MM.1S (cell line): ENCODE measurements at regions not wholly inside any gene's neighbourhood (a gene's known extent, or its start where the extent isn't known, plus 50 kb on each side); places are given as distances from the start of the nearest gene placed in this dataset.

ENCODE experiments used
- DNase-seq: peaks from one replicate; pipeline ENCODE4 v3.0.0-alpha.2; 2015
- H2AFZ ChIP-seq: fragments of 300-600 bp; sonication (generic); 2 replicates; pipeline ENCODE4 v1.6.0; 2016; ENCODE audit warnings: antibody characterized with exemption, low read length
- H3F3A ChIP-seq: fragments of 300-600 bp; sonication (generic); 2 replicates; pipeline ENCODE4 v1.6.1; 2016; ENCODE audit warnings: mild to moderate bottlenecking, antibody characterized with exemption, low read length, moderate library complexity, mixed read lengths; ENCODE audit not compliant: insufficient read depth
- H3K27ac ChIP-seq: fragments of 300-600 bp; sonication (generic); 2 replicates; pipeline ENCODE4 v1.5.1; 2016; ENCODE audit warnings: mild to moderate bottlenecking, low read length
- H3K27me3 ChIP-seq: fragments of 300-600 bp; sonication (generic); replicated peaks from 2 replicates; pipeline ENCODE4 v1.6.0; 2016; ENCODE audit warnings: low read length; ENCODE audit not compliant: insufficient read depth
- H3K36me3 ChIP-seq: fragments of 300-600 bp; sonication (generic); replicated peaks from 2 replicates; pipeline ENCODE4 v1.6.1; 2016; ENCODE audit warnings: mild to moderate bottlenecking, low read length, mixed read lengths; ENCODE audit not compliant: insufficient read depth
- H3K4me1 ChIP-seq: fragments of 300-600 bp; sonication (generic); 2 replicates; pipeline ENCODE4 v1.6.1; 2016; ENCODE audit warnings: low read length, mixed read lengths
- H3K4me2 ChIP-seq: fragments of 300-600 bp; sonication (generic); 2 replicates; pipeline ENCODE4 v1.6.0; 2016; ENCODE audit warnings: low read depth, low read length
- H3K4me3 ChIP-seq: fragments of 300-600 bp; sonication (generic); 2 replicates; pipeline ENCODE4 v1.5.1; 2016; ENCODE audit warnings: low read length, mixed read lengths
- H3K79me2 ChIP-seq: fragments of 300-600 bp; sonication (generic); 2 replicates; pipeline ENCODE4 v1.6.1; 2016; ENCODE audit warnings: mixed run types, low read length, mixed read lengths
- H3K9ac ChIP-seq: fragments of 300-600 bp; sonication (generic); 2 replicates; pipeline ENCODE4 v1.6.1; 2016; ENCODE audit warnings: low read length, mixed read lengths
- H3K9me2 ChIP-seq: fragments of 300-600 bp; sonication (generic); replicated peaks from 2 replicates; pipeline ENCODE4 v1.6.1; 2016; ENCODE audit warnings: mild to moderate bottlenecking, low read length, mixed read lengths; ENCODE audit not compliant: insufficient read depth
- H3K9me3 ChIP-seq: fragments of 300-600 bp; sonication (generic); replicated peaks from 2 replicates; pipeline ENCODE4 v1.6.1; 2016; ENCODE audit warnings: mild to moderate bottlenecking, low read length, mixed read lengths; ENCODE audit not compliant: insufficient read depth
- H4K20me1 ChIP-seq: fragments of 300-600 bp; sonication (generic); 2 replicates; pipeline ENCODE4 v1.6.1; 2016; ENCODE audit warnings: mild to moderate bottlenecking, low read length, moderate library complexity, mixed read lengths; ENCODE audit not compliant: insufficient read depth
- CTCF ChIP-seq: fragments of 300-600 bp; sonication (generic); IDR thresholded peaks from 2 replicates; pipeline ENCODE4 v1.5.1; 2016; ENCODE audit warnings: antibody characterized with exemption, low read length, mixed read lengths
- EZH2 ChIP-seq: fragments of 300-600 bp; sonication (generic); optimal IDR thresholded peaks from 2 replicates; pipeline ENCODE3; 2017; ENCODE audit warnings: low read depth, mild to moderate bottlenecking, antibody characterized with exemption, low read length, mixed read lengths
- EZH2phosphoT487 ChIP-seq: fragments of 300-600 bp; sonication (generic); IDR thresholded peaks from 2 replicates; pipeline ENCODE4 v1.6.1; 2018; ENCODE audit warnings: antibody characterized with exemption, low read length

GRCh38 chr6:122116119-122116834 is 283.2 kb upstream of the HSF2 start:
- Histone ChIP-seq H4K20me1 (no peaks in the 10 kb centered on the region), H3K9me2 (no peaks in the 10 kb centered on the region), H3K9me3 (no peaks in the 10 kb centered on the region), H3K36me3 (no peaks in the 10 kb centered on the region), H3F3A (no peaks in the 10 kb centered on the region), H3K27me3 (no peaks in the 10 kb centered on the region), H3K4me3 (no peak overlapping the region), H2AFZ (no peak overlapping the region), H3K4me2 (no peak overlapping the region), H3K27ac (no peak overlapping the region), H3K9ac (no peak overlapping the region), H3K79me2 (no peaks in the 10 kb centered on the region), H3K4me1 (no peaks in the 10 kb centered on the region)
- TF ChIP-seq EZH2phosphoT487 = no peak
- DNase-seq = no peak

DNA sequence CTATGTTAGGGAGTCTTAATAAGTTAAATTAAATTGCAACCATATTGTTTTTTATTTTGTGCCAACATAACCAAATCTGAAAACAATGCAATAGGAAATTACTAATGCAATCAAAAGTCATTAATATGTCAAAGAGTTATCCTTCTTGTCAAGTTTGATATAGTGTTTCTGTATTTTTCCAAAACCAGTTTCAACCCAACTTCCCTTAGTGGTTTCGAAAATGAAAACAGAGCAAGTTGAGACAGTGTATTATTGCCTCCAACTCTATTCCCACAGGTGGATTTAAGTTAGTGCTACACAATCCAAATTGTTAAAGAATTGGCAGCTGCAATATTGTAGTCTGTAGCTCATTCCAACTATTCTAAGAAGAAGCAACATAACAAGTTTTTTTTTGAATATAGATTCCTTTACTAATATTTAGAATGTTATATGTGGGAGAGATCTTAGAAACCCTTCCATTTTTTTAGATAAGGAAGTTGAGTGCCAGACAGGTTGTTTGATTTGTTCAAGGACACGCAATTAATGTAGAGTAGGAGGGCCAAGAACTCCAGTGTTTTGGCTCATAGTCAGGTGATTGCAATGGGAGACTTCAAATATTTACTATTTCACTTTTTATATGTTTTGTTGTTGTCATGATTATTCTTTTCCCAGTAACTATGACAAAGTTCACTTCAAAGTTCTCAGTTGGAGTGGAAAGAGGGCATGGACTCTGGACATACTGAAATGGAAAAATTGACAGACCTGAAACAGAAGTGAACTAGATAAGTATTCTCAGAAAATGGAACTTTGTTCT is 282.4 kb upstream of the HSF2 start:
- Histone ChIP-seq H3K79me2 (no peaks in the 10 kb centered on the region), H2AFZ (no peak overlapping the region), H3K9ac (no peak overlapping the region), H3K4me3 (no peak overlapping the region), H4K20me1 (no peaks in the 10 kb centered on the region), H3K27ac (no peak overlapping the region), H3K4me1 (no peaks in the 10 kb centered on the region), H3K27me3 (no peaks in the 10 kb centered on the region), H3F3A (no peaks in the 10 kb centered on the region), H3K9me2 (no peaks in the 10 kb centered on the region), H3K36me3 (no peaks in the 10 kb centered on the region), H3K9me3 (no peaks in the 10 kb centered on the region), H3K4me2 (no peak overlapping the region)
- DNase-seq = no peak
- TF ChIP-seq EZH2 (no peak), EZH2phosphoT487 (no peak), CTCF (no peak)

DNA sequence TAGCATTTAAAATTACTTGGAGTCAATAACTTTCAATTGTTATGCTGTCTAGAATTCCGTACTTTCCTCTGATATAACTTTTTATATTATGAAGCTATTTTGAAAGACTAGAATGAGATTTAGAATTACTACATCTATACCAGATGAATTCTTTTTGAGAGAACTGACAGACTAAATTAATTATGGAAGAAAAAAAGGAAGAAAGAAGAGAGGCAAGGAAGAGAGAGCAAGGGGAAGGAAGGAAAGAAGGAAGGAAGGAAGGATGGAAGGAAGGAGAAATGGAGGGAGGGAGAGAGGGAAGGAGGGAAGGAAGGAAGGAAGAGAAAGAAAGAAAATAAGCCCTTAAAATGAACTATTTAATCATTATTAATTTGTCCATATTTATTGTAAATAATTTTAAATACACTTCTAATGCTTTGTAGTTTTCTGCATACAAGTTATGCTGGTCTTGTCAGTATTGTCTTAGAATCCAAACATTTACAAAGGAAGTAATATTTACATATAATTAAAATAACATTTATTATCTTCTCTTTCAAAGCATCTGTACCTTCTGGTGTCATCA is 280.4 kb upstream of the HSF2 start:
- H3K9ac ChIP-seq = no peak overlapping the region
- H3K4me2 ChIP-seq = no peak overlapping the region
- no peaks in the 10 kb centered on the region for H3K4me1 ChIP-seq
- no peaks in the 10 kb centered on the region for H3K9me3 ChIP-seq
- H2AFZ ChIP-seq = no peak overlapping the region
- no peak for TF ChIP-seq EZH2phosphoT487
- no peak for TF ChIP-seq EZH2
- no peak for TF ChIP-seq CTCF
- no peaks in the 10 kb centered on the region for H3F3A ChIP-seq
- no peaks in the 10 kb centered on the region for H4K20me1 ChIP-seq
- no peaks in the 10 kb centered on the region for H3K27me3 ChIP-seq
- no peak overlapping the region for H3K4me3 ChIP-seq
- no peak for DNase-seq
- no peak overlapping the region for H3K27ac ChIP-seq
- H3K79me2 ChIP-seq = no peaks in the 10 kb centered on the region
- no peaks in the 10 kb centered on the region for H3K36me3 ChIP-seq
- no peaks in the 10 kb centered on the region for H3K9me2 ChIP-seq
